Nephron progenitor cell (in vitro differentiated cells): ENCODE measurements at regions not wholly inside any gene's neighbourhood (a gene's known extent, or its start where the extent isn't known, plus 50 kb on each side); places are given as distances from the start of the nearest gene placed in this dataset.

Experiments
- DNase-seq: peaks from one replicate; pipeline ENCODE4 v3.0.0; 2021
- H3K27ac Mint-ChIP-seq: 2 replicates; pipeline ENCODE4 v1.8.0; 2021; ENCODE audit warnings: mild to moderate bottlenecking, moderate library complexity, mixed read lengths
- H3K27me3 Mint-ChIP-seq: 2 replicates; pipeline ENCODE4 v1.8.0; 2021; ENCODE audit warnings: mild to moderate bottlenecking, low read depth, mixed read lengths; ENCODE audit not compliant: poor library complexity
- H3K36me3 Mint-ChIP-seq: 2 replicates; pipeline ENCODE4 v1.8.0; 2021; ENCODE audit warnings: low read depth, mixed read lengths
- H3K4me1 Mint-ChIP-seq: 2 replicates; pipeline ENCODE4 v1.8.0; 2021; ENCODE audit warnings: mixed read lengths
- H3K4me3 Mint-ChIP-seq: 2 replicates; pipeline ENCODE4 v1.8.0; 2021; ENCODE audit warnings: mild to moderate bottlenecking, moderate library complexity, mixed read lengths
- H3K9me3 Mint-ChIP-seq: 2 replicates; pipeline ENCODE4 v1.8.0; 2021; ENCODE audit warnings: mild to moderate bottlenecking, moderate library complexity, mixed read lengths
- TF ChIP-seq, protein P1 (sequence below): fragments of 200-600 bp; sonication (generic); IDR thresholded peaks from 2 replicates; pipeline ENCODE4 v1.5.0; 2021; ENCODE audit warnings: antibody characterized with exemption

DNA sequence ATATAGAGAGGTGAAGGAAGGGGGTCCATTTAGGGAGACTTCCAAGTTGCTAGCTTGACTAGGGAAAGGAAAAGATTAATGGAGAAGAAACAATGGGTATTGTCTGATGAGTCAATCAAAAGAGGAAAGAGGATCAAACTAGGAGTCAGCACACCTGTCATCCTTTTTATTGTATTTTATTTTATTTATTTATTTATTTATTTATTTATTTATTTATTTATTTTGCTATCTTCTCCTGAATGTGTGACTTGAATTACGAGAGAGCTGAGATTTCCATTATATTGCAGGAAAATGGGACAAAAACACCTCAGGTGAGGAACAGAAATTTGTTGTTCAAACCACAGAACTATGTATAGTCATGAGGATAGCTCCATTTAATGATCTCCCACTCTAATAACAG is 58.9 kb downstream of the NUDT11 start:
- no peaks in the 10 kb centered on the region for H3K4me1 Mint-ChIP-seq
- no peak overlapping the region for H3K4me3 Mint-ChIP-seq
- DNase-seq: no peak
- TF ChIP-seq, protein P1, sequence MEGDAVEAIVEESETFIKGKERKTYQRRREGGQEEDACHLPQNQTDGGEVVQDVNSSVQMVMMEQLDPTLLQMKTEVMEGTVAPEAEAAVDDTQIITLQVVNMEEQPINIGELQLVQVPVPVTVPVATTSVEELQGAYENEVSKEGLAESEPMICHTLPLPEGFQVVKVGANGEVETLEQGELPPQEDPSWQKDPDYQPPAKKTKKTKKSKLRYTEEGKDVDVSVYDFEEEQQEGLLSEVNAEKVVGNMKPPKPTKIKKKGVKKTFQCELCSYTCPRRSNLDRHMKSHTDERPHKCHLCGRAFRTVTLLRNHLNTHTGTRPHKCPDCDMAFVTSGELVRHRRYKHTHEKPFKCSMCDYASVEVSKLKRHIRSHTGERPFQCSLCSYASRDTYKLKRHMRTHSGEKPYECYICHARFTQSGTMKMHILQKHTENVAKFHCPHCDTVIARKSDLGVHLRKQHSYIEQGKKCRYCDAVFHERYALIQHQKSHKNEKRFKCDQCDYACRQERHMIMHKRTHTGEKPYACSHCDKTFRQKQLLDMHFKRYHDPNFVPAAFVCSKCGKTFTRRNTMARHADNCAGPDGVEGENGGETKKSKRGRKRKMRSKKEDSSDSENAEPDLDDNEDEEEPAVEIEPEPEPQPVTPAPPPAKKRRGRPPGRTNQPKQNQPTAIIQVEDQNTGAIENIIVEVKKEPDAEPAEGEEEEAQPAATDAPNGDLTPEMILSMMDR: no peak
- H3K9me3 Mint-ChIP-seq: peaks cover 48% of the 10 kb centered on the region
- H3K36me3 Mint-ChIP-seq: peaks cover 5% of the 10 kb centered on the region
- H3K27ac Mint-ChIP-seq: no peak overlapping the region
- H3K27me3 Mint-ChIP-seq: no peaks in the 10 kb centered on the region

DNA sequence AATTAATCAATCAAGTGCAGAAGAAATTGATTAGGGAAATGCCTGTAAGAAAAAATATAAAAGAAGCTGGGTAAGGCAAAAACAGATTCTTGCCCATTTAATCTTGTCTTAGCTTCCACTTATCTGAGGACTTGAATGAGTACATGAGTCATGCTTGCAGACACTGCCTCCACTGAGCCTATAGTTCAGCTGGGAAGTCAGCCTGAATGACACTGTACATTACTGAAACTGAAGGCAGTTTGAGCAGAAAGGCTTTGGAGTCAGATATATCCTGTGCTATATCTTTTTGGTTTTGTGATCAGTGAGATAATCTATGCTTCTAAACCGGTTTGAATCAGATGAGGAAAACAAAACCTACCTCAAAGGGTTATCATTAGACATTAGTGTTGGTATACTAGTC is 61.3 kb downstream of the NUDT11 start:
- H3K4me3 Mint-ChIP-seq: no peak overlapping the region
- peaks cover 5% of the 10 kb centered on the region for H3K36me3 Mint-ChIP-seq
- TF ChIP-seq, protein P1: no peak
- peaks cover 3% of the 10 kb centered on the region for H3K27me3 Mint-ChIP-seq
- peaks cover 46% of the 10 kb centered on the region for H3K9me3 Mint-ChIP-seq
- H3K27ac Mint-ChIP-seq: no peak overlapping the region
- H3K4me1 Mint-ChIP-seq: no peaks in the 10 kb centered on the region
- no peak for DNase-seq

DNA sequence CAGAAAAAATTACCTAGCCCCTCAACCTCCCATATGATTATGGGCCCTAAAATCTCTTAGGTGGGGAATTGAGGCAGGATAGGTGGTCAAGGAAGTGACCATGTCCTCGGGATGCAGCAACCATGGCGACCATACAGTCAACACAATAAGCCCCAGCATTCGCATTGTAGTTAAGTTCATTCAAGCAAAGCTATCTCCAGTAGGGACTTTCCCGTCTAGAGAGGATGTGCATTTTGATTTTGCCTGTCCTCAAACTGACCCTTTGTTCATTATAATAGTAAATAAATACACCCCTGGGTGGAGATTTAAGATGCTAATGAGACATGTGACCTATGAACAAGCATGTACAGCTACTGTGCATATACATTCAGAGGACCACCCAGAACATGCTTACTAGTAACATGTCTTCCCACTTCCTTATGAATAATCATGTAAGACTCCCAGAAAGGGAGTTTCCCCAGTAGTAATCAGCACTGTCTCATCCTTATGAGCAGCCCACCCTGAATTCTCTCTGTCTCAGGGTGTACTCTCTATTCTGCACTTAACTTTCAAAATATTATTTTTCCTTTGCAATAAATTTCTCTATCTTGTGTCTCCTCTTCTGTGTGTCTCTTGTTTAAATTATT is 74.3 kb downstream of the NUDT11 start:
- H3K9me3 Mint-ChIP-seq: peaks cover 8% of the 10 kb centered on the region
- no peaks in the 10 kb centered on the region for H3K36me3 Mint-ChIP-seq
- H3K4me3 Mint-ChIP-seq: no peak overlapping the region
- no peaks in the 10 kb centered on the region for H3K4me1 Mint-ChIP-seq
- TF ChIP-seq, protein P1: no peak
- no peaks in the 10 kb centered on the region for H3K27me3 Mint-ChIP-seq
- no peak for DNase-seq
- H3K27ac Mint-ChIP-seq: no peak overlapping the region

DNA sequence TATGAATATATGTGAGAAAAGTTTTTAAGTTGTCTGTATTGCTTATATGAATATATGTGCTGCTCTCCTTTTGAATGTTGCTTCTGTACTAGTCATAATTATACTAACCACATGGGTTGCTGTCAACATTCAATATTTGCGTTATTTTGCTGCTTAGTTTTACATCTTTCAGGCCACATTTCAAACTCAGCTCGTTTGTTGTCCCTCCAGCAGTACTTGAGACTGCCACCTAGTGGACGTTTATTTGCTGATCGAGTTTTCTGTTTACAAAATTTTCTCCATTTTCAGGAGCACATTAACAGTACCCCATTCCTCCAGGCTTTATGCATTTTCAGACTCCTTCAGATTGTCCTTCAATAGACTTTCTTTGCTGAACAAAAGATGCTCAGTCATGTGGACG is 75.8 kb downstream of the NUDT11 start:
- H3K9me3 Mint-ChIP-seq: peaks cover 10% of the 10 kb centered on the region
- no peaks in the 10 kb centered on the region for H3K36me3 Mint-ChIP-seq
- H3K27ac Mint-ChIP-seq: no peak overlapping the region
- H3K4me1 Mint-ChIP-seq: no peaks in the 10 kb centered on the region
- peak; percentile 16 for DNase-seq
- TF ChIP-seq, protein P1: peak; percentile 55
- H3K27me3 Mint-ChIP-seq: no peaks in the 10 kb centered on the region
- no peak overlapping the region for H3K4me3 Mint-ChIP-seq

DNA sequence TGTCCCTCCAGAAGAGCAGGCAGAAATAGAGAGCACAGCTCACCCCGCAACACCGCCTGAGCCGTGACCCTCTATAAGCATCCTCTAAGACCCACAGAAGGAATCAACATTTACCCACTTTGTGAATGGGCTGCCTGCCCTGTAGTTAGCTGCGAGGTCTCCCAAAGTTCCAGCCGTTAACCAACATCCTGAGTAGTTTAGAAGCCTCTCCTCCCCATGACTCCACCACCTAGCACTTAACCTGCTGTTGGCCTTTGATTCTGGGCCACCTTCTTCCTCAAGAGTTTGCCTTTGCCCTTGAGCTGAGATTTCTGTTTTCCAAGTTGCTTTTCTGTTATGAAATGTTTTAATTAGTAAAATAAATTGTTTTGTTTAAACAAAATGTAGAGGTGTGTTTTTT is 75.8 kb downstream of the NUDT10 start:
- no peaks in the 10 kb centered on the region for H3K4me1 Mint-ChIP-seq
- peaks cover 28% of the 10 kb centered on the region for H3K9me3 Mint-ChIP-seq
- no peak for DNase-seq
- peak overlapping the region; percentile 85 for H3K27ac Mint-ChIP-seq
- H3K27me3 Mint-ChIP-seq: peaks cover 10% of the 10 kb centered on the region
- TF ChIP-seq, protein P1: no peak
- no peak overlapping the region for H3K4me3 Mint-ChIP-seq
- peaks cover 5% of the 10 kb centered on the region for H3K36me3 Mint-ChIP-seq
